Spleen (tissue), 7 donors: ENCODE measurements at regions not wholly inside any gene's neighbourhood (a gene's known extent, or its start where the extent isn't known, plus 50 kb on each side); places are given as distances from the start of the nearest gene placed in this dataset.

Experiments used
- POLR2A ChIP-seq, 3 donors: fragments of 450-650 bp; IDR thresholded peaks; one replicate each; pipeline ENCODE4 v1.5.1; 2017; ENCODE audit warnings: antibody characterized with exemption in 3 of 3, mild to moderate bottlenecking in 1 of 3
- TF ChIP-seq, protein P1 (sequence below), 11 experiments: fragments of 200-600 bp in 7 of 11; fragments of 450-650 bp in 4 of 11; sonication (generic) in 4 of 11; IDR thresholded peaks in 8 of 11; conservative IDR thresholded peaks in 3 of 11; 1 replicate in 7 of 11; 2 replicates in 4 of 11; pipeline versions ENCODE4 v1.4.0 to v1.8.0; 2016 to 2021; ENCODE audit warnings: antibody characterized with exemption in 11 of 11, inconsistent platforms in 4 of 11, mild to moderate bottlenecking in 1 of 11
- donor health status: DM: no; HTN: no; CAD: no; lungs with moderate emphysema.
- donor health status: DM: no; HTN: no; CAD: no.
- donor health status: DM: no; HTN: no; CAD: no.

DNA sequence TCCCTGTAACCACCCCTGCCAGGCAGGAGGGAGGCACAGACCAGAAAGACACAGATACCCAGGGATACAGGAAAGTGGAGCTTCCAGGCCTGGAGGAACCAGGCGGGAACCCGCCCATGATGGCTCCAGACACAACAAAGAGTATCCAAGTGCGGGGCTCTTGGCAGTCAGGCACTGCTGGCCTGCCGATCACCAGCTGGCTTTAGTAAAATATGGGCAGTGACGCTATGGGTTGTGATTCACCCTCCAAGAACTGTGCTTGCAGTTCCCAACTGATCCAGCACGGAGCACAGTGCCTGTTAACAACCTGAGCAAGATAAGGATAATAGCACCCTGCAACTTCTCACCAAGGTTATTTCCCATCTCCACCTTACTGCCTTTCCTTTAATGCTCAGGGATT lies 463.3 kb downstream of the IRX1 start:
- TF ChIP-seq, protein P1, sequence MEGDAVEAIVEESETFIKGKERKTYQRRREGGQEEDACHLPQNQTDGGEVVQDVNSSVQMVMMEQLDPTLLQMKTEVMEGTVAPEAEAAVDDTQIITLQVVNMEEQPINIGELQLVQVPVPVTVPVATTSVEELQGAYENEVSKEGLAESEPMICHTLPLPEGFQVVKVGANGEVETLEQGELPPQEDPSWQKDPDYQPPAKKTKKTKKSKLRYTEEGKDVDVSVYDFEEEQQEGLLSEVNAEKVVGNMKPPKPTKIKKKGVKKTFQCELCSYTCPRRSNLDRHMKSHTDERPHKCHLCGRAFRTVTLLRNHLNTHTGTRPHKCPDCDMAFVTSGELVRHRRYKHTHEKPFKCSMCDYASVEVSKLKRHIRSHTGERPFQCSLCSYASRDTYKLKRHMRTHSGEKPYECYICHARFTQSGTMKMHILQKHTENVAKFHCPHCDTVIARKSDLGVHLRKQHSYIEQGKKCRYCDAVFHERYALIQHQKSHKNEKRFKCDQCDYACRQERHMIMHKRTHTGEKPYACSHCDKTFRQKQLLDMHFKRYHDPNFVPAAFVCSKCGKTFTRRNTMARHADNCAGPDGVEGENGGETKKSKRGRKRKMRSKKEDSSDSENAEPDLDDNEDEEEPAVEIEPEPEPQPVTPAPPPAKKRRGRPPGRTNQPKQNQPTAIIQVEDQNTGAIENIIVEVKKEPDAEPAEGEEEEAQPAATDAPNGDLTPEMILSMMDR (IDR thresholded peaks at IDR 0.05 in 8 of 11, conservative IDR thresholded peaks at IDR 0.05 in 3 of 11) = no peak
- TF ChIP-seq POLR2A (IDR thresholded peaks at IDR 0.05) = no peak
